HG02852 (cell line): ENCODE measurements at regions not wholly inside any gene's neighbourhood (a gene's known extent, or its start where the extent isn't known, plus 50 kb on each side); places are given as distances from the start of the nearest gene placed in this dataset.
"Not testable (repeated sequence)": the region's sequence is repeated elsewhere in the genome, so short reads cannot be mapped to it uniquely, and the experiment has no call there.

Experiments
- ATAC-seq: cut with Tn5 transposase; IDR thresholded peaks from one replicate; pipeline ENCODE4 v1.9.1; 2021; ENCODE audit warnings: mild to moderate bottlenecking, moderate library complexity; ENCODE audit not compliant: unreplicated experiment

DNA sequence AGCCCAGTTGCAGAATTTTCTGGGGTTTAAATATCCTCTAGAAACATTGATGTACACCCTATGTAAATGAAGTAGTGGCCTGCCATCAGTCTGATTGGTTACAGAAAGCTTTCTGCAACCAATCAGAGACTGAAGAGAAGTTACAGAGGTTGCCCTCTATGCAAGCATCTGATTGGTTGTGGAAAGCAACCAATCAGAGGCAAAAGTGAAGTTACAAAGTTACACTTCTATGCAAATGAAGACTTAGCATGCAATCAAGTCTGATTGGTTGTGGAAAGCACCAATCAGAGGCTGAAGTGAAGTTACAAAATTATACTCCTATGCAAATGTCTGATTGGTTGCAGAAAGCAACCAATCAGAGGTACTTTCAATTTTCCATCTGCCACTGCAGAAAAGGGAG is 51.9 kb upstream of the USP9X start:
- no peak for ATAC-seq

DNA sequence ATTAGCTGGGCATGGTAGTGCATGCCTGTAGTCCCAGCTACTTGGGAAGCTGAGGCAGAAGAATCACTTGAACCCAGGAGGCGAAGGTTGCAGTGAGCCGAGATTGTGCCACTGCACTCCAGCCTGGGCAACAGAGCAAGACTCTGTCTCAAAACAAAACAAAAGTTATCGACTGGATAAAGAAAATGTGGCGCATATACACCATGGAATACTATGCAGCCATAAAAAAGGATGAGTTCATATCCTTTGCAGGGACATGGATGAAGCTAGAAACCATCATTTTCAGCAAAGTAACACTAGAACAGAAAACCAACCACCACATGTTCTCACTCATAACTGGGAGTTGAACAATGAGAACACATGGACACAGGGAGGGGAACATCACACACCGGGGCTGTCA is 50.3 kb upstream of the USP9X start:
- not testable (repeated sequence) for ATAC-seq
